HG03175 (cell line): ENCODE measurements at regions not wholly inside any gene's neighbourhood (a gene's known extent, or its start where the extent isn't known, plus 50 kb on each side); places are given as distances from the start of the nearest gene placed in this dataset.

Experiments used
- ATAC-seq: cut with Tn5 transposase; IDR thresholded peaks from one replicate; pipeline ENCODE4 v1.9.1; 2021; ENCODE audit warnings: mild to moderate bottlenecking, moderate library complexity; ENCODE audit not compliant: unreplicated experiment

DNA sequence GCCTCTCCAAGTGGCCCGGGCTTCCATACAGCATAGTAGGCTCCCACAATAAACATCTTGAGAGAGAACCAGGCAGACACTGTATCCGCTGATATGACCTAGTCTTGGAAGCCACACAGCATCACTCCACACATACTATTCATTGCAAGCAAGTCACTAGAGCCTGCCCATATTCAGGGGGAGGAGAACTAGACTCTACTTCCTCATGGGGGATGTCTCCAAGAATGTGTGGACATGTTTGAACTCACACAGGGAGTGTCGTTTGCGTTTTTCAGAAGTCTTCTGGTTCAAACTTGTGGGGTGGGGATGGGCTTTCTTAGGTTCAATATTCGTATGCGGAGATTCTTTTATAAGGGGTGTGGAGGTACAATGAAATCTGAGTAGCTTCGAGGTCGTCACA is 232.6 kb upstream of the HABP2 start:
- no peak for ATAC-seq

DNA sequence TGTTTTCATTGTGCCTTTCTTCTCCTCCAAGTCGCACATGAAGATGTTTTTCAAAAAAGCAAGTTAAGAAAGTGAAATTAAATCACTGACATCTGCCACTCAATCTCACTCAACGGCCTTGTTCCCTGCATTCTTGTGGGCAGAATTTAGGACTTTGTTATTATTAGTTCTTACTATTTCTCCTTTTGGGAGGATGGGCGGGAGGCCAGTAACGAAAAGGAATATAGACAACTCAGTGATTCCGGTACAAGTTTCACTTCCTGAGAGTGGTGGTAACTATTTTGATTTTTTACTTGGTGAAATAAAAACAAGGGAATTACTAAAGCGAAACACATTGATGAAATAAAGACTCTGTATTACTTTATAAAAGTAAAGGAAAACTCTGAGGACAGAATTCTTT is 231.9 kb upstream of the HABP2 start:
- ATAC-seq: no peak

DNA sequence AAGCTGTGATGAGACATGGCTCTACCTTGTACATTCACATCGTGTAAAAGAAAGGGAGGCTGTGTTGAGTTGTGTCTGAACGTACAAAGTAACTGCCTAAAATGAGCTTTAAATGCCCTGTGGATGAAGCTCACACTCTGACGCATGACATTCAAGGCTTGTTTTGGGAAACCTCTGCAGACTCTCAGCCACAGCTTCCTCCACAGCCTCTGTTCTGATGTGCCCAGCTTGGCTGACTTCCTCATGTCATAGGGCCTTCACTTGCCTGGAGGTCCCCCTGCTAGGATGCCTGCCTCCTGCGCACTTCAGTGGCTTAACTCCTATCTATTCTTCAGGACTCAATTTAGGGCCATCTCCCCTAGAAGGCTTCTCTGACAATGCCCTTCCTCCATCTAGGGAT is 230.0 kb upstream of the HABP2 start:
- no peak for ATAC-seq

DNA sequence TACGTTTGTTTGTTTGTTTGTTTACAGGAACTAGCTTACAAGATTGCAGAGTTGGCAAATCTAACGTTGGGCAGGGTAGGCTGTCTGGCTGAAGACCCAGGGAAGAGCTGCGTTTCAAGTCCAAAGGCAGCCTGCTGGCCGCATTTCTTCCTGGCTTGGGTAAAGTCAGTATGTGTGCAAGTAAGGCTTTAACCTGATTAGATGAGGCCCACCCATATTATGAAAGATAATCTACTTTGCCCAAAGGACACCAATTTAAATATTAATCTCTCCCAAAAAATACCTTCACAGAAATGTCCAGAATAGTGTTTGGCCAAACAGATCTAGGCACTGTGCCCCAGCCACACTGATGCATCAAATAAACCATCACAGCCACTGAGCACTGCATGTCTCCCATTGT is 228.9 kb upstream of the HABP2 start:
- ATAC-seq: no peak

DNA sequence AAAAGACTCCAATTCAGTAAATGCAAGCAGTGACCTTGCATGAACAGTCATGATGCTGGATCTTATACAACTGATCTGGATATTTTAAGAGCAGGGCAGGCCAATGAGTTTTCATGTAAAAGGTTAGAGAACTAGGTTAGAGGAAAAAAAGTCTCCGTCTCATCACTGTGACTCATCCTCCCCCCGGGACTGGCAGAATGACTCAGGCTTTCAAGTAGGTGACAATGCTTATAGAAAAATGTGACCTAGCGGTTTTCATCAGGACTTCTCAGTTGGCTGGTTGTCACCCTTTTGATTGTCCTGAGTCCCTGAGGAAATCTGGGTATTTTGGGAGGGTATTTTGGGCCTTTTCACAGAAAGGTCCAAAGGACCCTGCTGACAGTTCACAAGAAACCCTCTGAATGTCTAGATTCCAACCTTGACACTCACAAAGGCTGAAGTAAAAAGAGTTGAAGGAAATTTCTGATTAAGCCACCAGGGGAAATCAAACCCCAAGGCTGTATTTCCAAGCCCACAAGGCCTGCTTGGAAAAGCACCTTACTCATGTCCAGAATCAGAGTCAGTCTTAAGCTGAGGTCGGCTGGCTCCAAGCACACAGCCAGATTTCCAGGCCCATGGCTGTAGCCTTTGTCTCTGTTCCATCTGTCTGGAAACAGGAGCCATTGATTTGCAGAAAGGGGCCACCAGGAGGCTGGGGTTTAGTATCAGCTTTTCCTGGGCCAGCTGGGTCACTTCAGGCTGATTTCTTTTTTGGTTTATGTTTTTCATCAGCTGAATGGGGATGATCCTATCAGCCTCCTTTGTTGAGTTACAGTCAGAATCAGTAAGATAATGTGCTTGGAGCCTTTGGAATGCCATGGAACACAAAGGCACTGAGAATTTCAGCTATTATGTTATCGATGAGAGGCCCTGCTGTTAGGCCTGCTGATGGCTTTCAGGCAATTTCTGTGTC is 226.4 kb upstream of the HABP2 start:
- peak; percentile 86 for ATAC-seq

DNA sequence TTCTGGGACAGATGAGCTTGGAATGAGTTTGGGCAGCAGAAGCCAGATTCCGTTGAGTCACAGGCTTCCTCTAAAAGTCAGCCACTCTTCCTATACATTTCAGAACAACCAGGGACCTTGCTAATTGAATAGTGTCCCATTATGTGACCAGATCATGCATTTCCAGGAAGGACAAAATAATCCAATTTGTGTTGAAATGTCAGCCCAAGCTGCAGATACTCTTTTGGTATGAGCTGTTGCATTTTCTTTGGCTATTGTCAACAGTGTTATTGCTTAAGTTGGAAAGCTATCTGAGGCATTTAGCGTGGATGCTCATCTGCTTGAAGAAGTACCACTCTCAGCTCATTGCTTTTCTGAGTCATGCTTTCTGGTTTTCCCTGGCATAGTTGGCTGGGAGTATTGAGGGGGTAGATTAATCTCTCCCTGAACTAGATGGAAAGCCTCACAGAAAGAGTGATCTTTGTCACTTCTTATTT is 223.7 kb upstream of the HABP2 start:
- no peak for ATAC-seq

DNA sequence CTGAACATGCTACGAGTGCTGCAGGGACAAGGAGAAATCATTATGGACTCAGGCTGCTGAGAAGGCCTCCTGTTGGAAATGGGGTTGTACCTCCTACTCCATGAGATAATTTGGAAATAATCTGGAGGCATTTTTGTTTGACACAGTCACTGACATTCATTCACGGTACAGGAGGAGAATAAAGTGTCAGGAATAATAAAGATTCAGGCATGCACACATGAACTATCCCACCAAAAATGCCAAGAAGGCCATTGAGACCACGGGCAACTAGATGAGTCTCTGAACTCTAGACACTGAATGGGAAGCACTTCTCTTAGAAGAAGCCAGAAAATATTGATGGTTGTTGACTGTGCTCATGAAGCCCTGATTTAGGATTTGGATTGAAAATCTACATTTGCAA is 220.9 kb upstream of the HABP2 start:
- ATAC-seq: no peak

DNA sequence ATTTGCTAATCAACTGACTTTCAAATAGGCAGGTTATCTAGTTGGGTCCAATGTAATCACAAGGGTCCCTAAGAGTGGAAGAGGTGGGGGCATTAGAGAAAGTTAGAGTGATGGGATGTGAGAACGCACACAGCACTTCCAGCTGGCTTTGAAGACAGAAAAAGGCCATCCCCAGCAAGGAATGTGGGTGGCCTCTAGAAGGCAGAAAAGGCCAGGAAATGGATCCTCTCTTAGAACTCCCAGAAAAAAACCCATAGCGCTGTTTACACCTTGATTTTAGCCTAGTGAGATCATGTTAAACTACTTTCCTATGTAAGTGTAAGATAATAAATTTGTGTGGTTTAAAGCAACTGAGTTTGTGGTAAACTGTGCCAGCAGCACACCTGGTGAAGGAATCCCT is 219.5 kb upstream of the HABP2 start:
- no peak for ATAC-seq

DNA sequence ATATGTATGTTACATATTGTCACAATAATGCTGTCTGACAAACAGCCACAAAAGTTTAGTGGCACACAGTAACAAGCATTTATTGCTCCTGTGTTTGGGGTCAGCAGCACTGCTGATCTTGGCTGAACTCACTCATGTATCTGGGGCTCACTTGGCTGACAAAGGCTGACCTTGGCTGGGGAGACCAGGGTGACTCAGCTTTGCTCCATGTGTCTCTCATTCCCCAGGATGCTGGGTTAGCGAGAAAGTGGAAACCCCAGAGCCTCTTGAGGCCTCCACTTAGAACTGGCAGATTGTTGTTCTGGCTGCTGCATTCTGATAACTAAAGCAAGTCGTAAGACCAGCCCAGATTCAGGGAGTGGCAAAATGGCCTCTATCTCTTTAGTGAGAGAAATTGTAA is 217.3 kb upstream of the HABP2 start:
- ATAC-seq: no peak

DNA sequence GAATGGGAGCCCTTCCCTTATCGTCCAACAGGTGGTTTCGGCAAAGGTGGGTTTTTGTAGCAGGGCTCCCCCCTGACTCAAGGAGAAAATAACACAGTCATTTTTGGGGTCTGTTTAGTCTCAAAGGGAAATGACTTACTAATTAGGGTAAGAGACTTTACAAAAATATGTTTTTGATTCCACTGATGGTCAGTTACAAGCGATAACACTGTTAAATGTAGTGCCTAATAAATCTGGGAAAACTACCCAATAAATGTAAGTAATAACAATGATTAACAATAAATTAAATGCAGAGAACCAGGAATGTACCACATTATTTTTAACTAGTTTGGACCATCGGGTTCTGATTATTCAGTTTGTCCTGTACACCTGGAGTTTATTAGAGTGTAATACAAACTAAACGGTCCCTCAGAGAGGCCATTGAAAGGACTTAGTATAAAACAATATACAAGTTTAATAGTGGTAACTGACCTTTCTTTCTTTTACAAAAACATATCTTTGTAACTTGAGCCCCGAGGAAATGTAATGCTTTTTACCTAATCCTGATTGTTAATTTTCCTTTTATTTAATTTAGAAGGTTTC is 216.2 kb upstream of the HABP2 start:
- ATAC-seq: no peak

DNA sequence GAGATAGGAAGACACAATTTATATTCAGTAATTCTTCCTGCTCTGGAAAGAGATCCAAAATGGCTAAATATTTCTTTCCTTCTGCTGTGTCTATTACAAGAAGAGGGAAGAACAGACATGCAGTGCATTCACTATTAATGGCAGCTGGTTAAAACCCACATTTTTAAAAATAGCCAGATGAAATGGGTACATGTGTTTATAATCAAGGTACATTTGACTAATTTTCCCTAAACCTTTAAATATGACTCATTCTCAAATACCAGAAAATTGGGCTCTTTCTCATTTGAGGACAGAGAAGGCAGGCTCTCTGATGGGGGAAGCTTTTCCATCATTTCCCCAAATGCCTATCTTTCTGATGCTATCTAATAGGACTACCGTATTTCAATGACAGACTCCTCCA is 215.7 kb upstream of the HABP2 start:
- no peak for ATAC-seq

DNA sequence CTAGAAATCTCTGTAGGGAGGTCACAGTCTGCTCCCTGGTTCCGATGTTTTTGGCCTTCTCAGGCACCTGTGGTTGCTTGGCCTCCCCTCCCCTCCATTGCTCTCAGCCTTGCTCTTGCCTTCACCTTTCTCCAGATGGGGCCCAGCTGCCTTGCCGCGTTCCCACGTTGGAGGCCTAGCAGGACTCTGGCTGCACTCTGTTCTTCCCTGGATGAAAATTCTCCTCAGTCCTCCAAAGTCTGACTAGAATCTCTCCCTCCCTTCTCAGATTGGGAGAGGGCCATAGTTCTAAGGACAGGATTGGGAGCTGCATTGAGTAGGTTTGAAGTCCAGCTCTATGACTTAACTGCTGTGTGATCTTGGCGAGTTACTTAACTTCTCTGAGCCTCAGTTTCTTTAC is 213.7 kb upstream of the HABP2 start:
- ATAC-seq: no peak

DNA sequence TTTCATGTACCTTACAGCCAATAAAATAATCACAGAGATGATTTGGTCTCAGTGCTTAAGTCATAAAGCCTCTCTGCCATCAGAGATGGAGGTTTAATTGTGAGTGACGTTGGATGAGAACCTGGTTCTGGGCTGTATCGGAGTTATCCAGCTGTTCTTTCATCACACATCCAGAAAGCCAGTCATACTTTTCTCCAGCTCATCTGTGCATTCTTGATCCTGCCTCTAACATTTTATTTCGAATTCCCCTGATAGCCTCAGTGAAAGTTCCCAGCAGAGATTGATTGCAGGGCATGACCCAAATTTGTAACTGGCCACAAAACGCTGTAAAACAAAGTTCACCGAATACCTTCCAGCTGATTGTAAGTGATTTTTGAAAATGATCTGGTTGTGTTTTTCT is 212.6 kb upstream of the HABP2 start:
- no peak for ATAC-seq

DNA sequence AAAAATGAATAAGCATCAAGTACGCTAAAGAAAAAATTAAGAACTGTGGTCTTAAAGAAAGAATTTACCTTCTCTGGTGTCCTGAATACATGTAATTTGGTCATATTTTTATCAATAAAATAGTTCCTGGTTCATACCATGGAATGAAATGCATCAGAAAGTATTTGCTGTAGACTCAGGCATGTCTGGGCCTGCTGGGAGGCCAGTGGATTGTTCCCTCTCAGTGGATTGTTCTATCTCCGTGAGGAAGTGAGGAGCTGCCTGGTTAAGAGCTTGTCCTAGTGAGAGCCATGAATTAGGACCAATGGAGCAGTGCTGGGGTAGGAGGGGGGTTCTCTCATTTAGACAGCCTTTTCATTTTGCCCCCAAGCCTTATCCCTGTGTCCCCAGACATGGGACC is 211.7 kb upstream of the HABP2 start:
- no peak for ATAC-seq

DNA sequence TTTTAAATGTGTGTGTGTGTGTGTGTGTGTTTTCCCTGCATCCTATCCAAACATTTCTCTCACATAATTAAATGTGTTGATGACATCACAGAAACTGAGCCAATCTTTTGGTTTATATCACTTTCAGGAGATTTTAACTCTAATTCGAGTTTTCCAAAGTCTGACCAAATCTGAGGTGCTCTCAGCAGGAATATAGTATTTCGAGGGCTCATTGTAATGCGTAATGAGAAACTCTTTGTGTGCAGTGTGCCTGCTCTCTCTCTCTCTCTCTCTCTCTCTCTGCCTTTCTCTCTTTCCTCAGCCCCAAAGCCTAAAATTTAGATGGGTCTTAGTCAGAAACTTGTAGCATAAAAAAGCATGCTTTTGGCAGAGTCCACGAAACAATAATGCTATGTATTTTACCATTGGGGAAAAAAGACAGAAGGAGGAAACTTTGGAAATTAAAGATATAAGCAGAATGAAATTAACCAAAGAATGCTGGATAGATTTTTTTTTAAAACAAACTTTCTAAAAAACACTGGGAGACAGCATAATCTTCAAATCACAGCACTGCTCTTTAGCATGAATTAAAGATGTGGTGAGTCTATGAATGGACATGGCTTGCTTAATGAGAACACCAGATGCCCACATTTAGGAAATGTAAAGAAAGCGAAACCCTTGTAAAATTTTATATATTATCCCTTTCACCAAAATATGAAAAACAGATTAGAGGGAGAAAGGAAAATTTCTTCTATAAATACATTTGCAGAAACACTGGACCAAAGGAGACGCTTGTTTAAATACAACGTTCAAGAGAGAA is 206.8 kb upstream of the HABP2 start:
- ATAC-seq: no peak

DNA sequence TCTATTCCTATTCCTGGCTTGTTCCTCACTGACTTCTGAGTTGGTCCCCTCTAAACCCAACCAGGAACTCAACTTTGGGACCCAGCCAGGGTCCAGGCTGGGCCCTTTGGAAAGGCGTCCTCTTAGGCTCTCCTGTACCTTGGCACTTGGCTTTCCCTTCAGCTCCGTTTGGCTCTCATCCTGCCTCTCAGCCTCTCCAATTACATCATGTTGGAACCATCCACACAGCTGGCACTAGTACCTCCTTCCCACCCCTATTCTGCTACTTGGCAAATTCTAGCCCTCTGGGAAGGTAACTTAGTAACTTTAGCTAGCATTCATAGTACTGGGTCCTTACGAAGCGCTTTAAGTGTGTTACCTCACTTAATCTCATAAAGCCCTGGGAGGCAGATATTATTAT is 205.3 kb upstream of the HABP2 start:
- no peak for ATAC-seq

DNA sequence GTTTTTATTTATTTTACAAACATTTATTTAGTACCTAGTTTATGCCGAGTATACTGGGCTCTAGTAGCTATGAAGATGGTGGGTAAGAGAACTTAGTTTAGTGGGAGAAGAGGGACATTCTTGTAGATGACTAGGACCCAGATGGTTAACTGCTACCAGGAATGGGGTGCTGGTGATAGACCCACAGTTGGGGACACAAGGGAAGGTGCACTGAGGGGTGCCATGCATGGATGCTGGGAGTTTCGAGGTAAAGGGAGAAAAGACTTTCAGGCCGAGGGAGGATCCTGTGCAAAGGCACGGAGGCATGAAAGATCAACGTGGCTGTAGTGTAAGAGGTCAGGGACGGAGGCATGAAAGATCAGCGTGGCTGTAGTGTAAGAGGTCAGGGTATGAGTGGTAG is 204.2 kb upstream of the HABP2 start:
- no peak for ATAC-seq

DNA sequence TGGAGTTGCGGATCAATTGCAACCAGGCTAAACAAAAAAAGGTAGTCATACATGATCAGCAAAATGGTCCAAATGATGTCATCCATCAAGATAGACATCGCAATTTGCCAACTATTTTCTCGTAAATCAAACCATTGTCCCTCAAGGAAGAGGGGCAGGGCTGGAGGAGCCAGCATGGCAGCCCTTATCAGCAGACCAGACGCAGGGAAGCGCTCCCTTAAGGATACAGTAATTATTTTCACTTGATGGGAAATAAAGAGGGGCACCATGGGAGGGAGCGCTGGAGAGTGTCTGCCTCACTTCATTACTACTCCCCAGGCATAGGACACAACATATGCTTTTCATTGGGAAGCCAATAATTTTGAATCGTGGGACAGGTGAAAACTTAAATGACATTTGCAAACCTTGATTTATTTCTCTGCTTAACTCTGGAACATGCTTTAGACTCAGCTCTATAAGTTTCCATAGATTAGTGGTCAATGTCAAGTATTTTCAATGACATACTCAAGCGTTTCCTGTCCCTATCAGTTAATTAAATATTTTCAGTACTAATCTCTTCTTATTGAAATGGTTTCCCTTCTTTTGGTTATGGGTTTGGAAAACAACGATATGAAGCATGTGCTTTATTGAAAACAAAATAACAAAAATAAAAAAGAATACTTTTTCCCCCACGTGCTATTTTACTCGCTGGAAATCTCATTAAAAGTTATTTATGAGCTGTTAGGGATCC is 202.4 kb upstream of the HABP2 start:
- ATAC-seq: no peak

DNA sequence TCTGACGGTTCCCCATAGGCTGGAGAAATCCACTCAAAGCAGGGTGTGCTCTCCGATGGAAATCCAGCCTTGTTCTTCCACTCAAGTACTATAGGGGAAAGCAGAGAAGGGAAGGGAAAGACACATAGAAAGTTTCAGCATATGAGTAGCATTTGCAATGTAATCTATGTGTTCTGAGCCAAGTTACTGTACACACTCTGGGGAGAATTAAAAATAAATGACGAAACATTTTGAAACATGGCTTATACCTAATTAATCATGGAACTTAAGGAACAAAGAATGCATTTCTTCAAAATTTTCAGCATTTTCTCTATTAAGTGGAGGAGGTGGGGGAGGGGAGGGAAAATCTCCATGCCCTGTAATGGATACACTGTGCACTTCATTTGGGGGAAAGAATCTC is 198.1 kb upstream of the HABP2 start:
- ATAC-seq: no peak

DNA sequence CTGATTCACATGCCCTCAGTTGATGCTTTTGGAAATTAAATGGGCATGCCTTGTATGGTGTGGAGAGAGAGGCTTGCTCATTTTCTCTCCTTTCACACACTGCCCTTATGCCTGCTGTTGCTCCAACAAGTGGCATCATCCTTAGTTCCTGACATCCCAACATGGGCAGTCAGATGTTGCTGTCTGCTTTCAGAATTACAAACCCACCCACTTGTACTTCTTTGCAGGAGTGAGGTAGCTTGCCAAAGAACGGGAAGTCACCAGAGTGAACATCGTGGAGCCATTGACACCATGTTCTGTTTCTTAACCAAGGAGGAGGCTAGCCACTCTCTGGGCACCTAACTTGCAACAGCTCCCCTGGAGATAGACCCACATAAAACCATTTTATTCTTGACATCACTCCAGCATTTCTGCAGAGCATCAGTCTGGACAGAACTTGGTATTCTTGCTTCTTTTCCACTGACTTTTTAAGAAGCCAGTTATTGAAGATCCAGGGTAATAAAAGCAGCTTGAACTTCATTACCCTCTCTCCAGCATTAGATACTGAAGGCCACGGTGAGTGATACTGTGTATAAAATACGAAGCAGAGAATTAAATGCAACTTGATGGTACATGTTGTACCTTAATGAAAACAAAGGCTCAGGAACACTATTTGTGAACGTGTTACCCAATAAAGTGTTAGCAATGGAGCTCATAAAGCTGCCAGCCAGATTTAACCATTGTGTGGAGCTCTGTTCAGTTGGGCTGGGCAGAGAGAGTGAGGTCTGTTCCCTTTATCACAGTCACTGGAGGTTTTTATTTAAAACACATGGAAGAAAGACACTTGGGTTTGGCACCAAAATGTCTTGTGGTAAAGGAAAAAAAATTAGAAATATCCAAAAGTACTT is 195.8 kb upstream of the HABP2 start:
- ATAC-seq: no peak
